22Rv1 (cell line): ENCODE measurements at regions not wholly inside any gene's neighbourhood (a gene's known extent, or its start where the extent isn't known, plus 50 kb on each side); places are given as distances from the start of the nearest gene placed in this dataset.

Experiments
- CTCF ChIP-seq: fragments of 450-650 bp; IDR thresholded peaks from 2 replicates; pipeline ENCODE4 v1.5.1; 2017; ENCODE audit warnings: mild to moderate bottlenecking
- ZFX ChIP-seq: fragments of 450-650 bp; IDR thresholded peaks from 2 replicates; pipeline ENCODE4 v1.6.1; 2017; ENCODE audit warnings: antibody characterized with exemption, borderline replicate concordance

GRCh38 chr3:44114142-44114541, 127.5 kb upstream of the TOPAZ1 start:
- TF ChIP-seq CTCF (peak; percentile 80), ZFX (no peak)
